ENCODE measurements at regions not wholly inside any gene's neighbourhood (a gene's known extent, or its start where the extent isn't known, plus 50 kb on each side); places are given as distances from the start of the nearest gene placed in this dataset.

DNA sequence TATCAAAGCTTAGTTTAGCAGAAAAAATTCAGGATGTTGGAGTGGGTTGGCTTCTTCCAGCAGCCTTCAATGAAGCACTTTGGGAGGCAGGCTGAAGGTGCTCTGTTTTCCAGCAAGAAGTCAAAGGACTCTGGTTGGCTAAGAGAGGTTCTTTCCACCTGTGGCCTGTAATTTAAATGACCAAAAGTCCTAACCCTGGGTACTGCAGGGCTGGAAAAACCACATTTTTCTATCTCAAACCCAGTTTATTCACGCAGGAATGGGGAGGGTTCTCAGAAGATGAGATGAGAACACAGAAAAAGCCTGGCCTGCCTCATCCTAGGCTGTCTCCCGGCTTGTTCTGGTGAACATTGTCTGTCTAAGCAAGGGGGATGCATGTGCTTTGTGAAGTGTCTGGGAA, 68.6 kb upstream of the ZFHX3 start:
- TF ChIP-seq POLR2A (IDR thresholded peaks at IDR 0.05; ENCODE audit: low read depth, low read length) (no peak), POLR2AphosphoS5 (IDR thresholded peaks at IDR 0.05; ENCODE audit: low read depth, low read length) (no peak)
